Suppressor macrophage treated with lipopolysaccharide for 1 hour (primary cell): ENCODE measurements at regions not wholly inside any gene's neighbourhood (a gene's known extent, or its start where the extent isn't known, plus 50 kb on each side); places are given as distances from the start of the nearest gene placed in this dataset.

ENCODE experiments used
- DNase-seq, 3 donors: peaks; one replicate each; pipeline ENCODE4 v3.0.0-alpha.2; 2020 to 2022

DNA sequence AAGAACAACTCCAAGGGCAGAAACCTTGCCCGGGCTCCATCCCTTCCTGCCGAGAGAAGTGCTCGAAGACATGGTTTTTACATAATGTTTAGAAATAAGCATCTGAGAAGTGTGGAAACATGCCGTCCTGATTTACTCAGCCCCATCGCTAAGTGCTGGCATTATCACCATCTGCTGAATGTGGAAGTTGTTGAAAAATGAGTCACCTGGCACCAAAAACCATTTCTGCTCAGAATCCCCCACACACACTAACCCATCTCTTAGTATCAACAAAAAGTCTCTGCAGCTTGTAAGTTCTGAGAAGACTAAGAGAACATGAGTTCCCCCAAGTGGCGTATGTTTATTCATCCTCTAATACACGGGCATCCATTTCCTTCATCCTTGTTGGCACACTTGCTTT lies 51.0 kb upstream of the ARL8B start:
- DNase-seq, result peak; percentile 39 to 45 (median 39)

DNA sequence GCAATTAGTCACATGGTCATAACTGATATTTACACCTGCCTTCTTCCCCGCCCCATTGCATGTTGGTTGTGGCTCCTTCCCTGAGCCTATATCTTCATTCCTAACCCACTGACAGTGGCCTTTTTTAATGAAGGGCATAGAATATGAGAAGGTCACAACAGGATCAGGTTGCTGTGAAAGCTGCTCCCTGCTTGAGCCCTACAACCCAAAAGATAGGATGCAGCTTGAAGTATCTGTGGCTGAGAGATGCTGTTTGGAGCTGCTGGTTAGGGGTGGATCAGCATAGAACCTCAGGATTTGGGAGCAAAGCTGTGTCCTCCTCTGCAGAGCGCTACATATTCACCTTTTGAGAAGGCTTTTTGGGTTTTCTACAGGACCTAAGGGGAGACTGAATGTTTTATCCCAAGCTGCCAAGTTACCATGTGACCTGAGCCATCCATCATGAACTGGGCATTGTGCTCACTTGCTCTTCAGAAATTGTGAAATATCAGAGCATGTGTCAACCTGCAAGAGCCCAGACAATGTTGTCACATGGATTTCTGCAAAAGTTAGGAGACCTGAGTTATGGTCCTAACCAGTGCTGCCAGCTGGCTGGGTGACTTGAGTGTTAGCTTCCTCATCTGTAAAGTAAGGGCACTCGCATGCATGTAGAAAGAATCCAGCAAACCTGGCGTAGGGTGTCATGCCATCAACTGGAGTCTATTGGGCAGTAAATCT lies 49.8 kb upstream of the ARL8B start:
- DNase-seq, result no peak
